ENCODE measurements at regions not wholly inside any gene's neighbourhood (a gene's known extent, or its start where the extent isn't known, plus 50 kb on each side); places are given as distances from the start of the nearest gene placed in this dataset.

GRCh38 chr2:80874374-80874773 is 569.8 kb upstream of the LRRTM1 start:
- Histone ChIP-seq H3K36me3 (no peaks in the 10 kb centered on the region), H3K27me3 (no peaks in the 10 kb centered on the region), H3K4me3 (no peak overlapping the region), H3K9me3 (ENCODE audit: low read depth) (no peaks in the 10 kb centered on the region), H3K4me1 (ENCODE audit: low read depth) (peaks cover 8% of the 10 kb centered on the region), H3K27ac (no peak overlapping the region)
- no peak for DNase-seq (ENCODE audit: low read depth in 1 of 2, low spot score in 1 of 2)
- TF ChIP-seq, protein P1, sequence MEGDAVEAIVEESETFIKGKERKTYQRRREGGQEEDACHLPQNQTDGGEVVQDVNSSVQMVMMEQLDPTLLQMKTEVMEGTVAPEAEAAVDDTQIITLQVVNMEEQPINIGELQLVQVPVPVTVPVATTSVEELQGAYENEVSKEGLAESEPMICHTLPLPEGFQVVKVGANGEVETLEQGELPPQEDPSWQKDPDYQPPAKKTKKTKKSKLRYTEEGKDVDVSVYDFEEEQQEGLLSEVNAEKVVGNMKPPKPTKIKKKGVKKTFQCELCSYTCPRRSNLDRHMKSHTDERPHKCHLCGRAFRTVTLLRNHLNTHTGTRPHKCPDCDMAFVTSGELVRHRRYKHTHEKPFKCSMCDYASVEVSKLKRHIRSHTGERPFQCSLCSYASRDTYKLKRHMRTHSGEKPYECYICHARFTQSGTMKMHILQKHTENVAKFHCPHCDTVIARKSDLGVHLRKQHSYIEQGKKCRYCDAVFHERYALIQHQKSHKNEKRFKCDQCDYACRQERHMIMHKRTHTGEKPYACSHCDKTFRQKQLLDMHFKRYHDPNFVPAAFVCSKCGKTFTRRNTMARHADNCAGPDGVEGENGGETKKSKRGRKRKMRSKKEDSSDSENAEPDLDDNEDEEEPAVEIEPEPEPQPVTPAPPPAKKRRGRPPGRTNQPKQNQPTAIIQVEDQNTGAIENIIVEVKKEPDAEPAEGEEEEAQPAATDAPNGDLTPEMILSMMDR (IDR thresholded peaks at IDR 0.05; ENCODE audit: low read depth, low read length), result no peak

- Histone ChIP-seq H3K4me3 (no peak overlapping the region), H3K27me3 (no peaks in the 10 kb centered on the region), H3K27ac (no peak overlapping the region), H3K9me3 (ENCODE audit: low read depth) (no peaks in the 10 kb centered on the region), H3K36me3 (no peaks in the 10 kb centered on the region), H3K4me1 (ENCODE audit: low read depth) (peaks cover 14% of the 10 kb centered on the region)
- no peak for DNase-seq (ENCODE audit: low read depth in 1 of 2, low spot score in 1 of 2)
- TF ChIP-seq, protein P1 (IDR thresholded peaks at IDR 0.05; ENCODE audit: low read depth, low read length), result no peak
Observed at GRCh38 chr2:80869858-80870438, 565.4 kb upstream of the LRRTM1 start.

- no peaks in the 10 kb centered on the region for H3K36me3 ChIP-seq
- no peaks in the 10 kb centered on the region for H3K4me1 ChIP-seq (ENCODE audit: low read depth)
- H3K4me3 ChIP-seq, result no peak overlapping the region
- H3K9me3 ChIP-seq (ENCODE audit: low read depth), result no peaks in the 10 kb centered on the region
- no peak overlapping the region for H3K27ac ChIP-seq
- no peaks in the 10 kb centered on the region for H3K27me3 ChIP-seq
- TF ChIP-seq, protein P1 (IDR thresholded peaks at IDR 0.05; ENCODE audit: low read depth, low read length), result no peak
- no peak for DNase-seq (ENCODE audit: low read depth in 1 of 2, low spot score in 1 of 2)
Observed at GRCh38 chr2:80863147-80863714, 558.7 kb upstream of the LRRTM1 start.

DNA sequence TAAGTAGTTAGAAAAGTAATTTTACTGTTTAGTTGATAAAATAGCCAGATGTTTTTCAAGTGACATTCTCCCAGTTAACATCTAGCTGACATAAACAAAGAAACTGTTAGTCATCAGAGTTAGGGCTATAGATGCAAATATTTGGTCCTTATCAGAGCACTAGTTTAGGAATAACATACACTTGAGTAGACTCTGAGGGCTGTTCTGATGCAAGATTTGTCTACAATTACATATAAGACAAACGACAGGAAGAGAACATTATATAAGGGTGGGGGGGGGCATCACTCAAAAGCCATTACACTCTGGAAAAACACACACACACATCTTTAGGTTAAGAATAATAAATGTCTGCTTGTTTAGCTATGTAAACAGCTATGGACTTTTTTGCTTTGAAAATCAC is 554.4 kb upstream of the LRRTM1 start:
- H3K4me3 ChIP-seq, result no peak overlapping the region

DNA sequence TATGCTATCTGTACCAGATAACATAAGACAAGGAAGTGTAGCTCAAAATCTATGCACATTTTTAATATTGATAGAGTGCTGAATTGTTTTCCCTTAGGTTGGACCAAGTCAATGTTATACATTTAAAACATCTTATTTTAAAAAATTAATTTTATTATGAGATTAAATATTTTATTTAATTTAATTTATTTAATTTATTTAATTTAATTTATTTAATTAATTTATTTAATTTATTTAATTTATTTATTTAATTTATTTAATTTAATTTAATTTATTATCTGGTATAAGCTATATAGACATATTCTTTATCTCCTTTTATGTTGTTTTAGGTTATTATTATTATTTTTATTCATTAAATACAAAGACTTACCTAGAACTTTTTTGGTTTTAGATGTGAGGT is 551.7 kb upstream of the LRRTM1 start:
- TF ChIP-seq, protein P1 (IDR thresholded peaks at IDR 0.05; ENCODE audit: low read depth, low read length), result no peak
- Histone ChIP-seq H3K9me3 (ENCODE audit: low read depth) (no peaks in the 10 kb centered on the region), H3K36me3 (no peaks in the 10 kb centered on the region), H3K27me3 (no peaks in the 10 kb centered on the region), H3K4me3 (no peak overlapping the region), H3K4me1 (ENCODE audit: low read depth) (peaks cover 6% of the 10 kb centered on the region), H3K27ac (no peak overlapping the region)
- DNase-seq (ENCODE audit: low read depth in 1 of 2, low spot score in 1 of 2), result no peak

More for the DNA sequence above, 554.4 kb upstream of the LRRTM1 start:
- Histone ChIP-seq H3K4me1 (ENCODE audit: low read depth) (peaks cover 6% of the 10 kb centered on the region), H3K9me3 (ENCODE audit: low read depth) (no peaks in the 10 kb centered on the region), H3K36me3 (no peaks in the 10 kb centered on the region), H3K27ac (no peak overlapping the region), H3K27me3 (no peaks in the 10 kb centered on the region)
- no peak for DNase-seq (ENCODE audit: low read depth in 1 of 2, low spot score in 1 of 2)
- TF ChIP-seq, protein P1 (IDR thresholded peaks at IDR 0.05; ENCODE audit: low read depth, low read length), result no peak

Data from cardiac muscle cell (in vitro differentiated cells and primary cell).